Endothelial cell of umbilical vein (primary cell): ENCODE measurements at regions not wholly inside any gene's neighbourhood (a gene's known extent, or its start where the extent isn't known, plus 50 kb on each side); places are given as distances from the start of the nearest gene placed in this dataset.

Experiments used
- POLR2A ChIP-seq: IDR thresholded peaks from 2 replicates; pipeline ENCODE4 v1.6.1; 2012; ENCODE audit warnings: low read depth, mild to moderate bottlenecking, control low read depth, low read length
- POLR2AphosphoS5 ChIP-seq: IDR thresholded peaks from 2 replicates; pipeline ENCODE4 v1.6.1; 2012; ENCODE audit warnings: low read depth, mild to moderate bottlenecking, control low read depth, low read length, moderate library complexity; ENCODE audit not compliant: insufficient read depth
- TF ChIP-seq, protein P1 (sequence below), 2 donors: IDR thresholded peaks; 1 replicate in 1 of 2; 2 replicates in 1 of 2; pipeline ENCODE4 v1.5.1; 2011; ENCODE audit warnings: low read length in 2 of 2, mild to moderate bottlenecking in 2 of 2, moderate library complexity in 2 of 2, control low read depth in 1 of 2, inconsistent platforms in 1 of 2, low read depth in 1 of 2; ENCODE audit not compliant: insufficient read depth in 1 of 2; ENCODE audit errors: extremely low read depth in 1 of 2

DNA sequence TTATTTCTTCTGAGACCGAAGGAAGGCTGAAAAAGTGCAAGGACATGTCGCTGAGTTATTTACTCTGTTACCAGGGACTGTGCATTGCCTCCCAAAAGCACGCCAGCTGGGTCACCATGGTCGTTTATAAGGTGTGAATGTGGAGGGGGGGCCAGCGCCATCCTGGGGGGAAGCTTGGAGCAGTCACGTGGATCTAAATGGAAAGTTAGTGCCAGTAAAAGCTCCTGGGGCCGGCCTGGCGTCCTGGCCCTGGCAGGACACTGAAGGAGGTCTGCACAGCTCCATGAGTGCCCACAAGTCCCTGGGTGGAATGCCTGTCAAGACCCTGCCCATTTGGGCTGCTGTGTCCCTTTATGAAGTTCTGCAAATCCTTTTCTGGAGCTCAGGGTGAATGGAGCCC lies 82.6 kb downstream of the C16orf95 start:
- TF ChIP-seq, protein P1, sequence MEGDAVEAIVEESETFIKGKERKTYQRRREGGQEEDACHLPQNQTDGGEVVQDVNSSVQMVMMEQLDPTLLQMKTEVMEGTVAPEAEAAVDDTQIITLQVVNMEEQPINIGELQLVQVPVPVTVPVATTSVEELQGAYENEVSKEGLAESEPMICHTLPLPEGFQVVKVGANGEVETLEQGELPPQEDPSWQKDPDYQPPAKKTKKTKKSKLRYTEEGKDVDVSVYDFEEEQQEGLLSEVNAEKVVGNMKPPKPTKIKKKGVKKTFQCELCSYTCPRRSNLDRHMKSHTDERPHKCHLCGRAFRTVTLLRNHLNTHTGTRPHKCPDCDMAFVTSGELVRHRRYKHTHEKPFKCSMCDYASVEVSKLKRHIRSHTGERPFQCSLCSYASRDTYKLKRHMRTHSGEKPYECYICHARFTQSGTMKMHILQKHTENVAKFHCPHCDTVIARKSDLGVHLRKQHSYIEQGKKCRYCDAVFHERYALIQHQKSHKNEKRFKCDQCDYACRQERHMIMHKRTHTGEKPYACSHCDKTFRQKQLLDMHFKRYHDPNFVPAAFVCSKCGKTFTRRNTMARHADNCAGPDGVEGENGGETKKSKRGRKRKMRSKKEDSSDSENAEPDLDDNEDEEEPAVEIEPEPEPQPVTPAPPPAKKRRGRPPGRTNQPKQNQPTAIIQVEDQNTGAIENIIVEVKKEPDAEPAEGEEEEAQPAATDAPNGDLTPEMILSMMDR (IDR thresholded peaks at IDR 0.05; ENCODE audit: extremely low read depth in 1 of 2, insufficient read depth in 1 of 2, low read depth in 1 of 2, low read length in 2 of 2): no peak
- no peak for TF ChIP-seq POLR2A
- no peak for TF ChIP-seq POLR2AphosphoS5
